ENCODE measurements at regions not wholly inside any gene's neighbourhood (a gene's known extent, or its start where the extent isn't known, plus 50 kb on each side); places are given as distances from the start of the nearest gene placed in this dataset.

GRCh38 chr1:86263101-86263500 lies 106.5 kb upstream of the COL24A1 start:
- intact Hi-C loops (cut with micrococcal nuclease), result no loop called here
- H3K27ac Mint-ChIP-seq, result no peak overlapping the region
- no peaks in the 10 kb centered on the region for H3K9me3 Mint-ChIP-seq
- no peaks in the 10 kb centered on the region for H3K4me1 Mint-ChIP-seq (ENCODE audit: low read depth)
- TF ChIP-seq CTCF (IDR thresholded peaks at IDR 0.05), result no peak
- CTCF ChIA-PET, result no interaction called here
- DNase-seq (no peak), ATAC-seq (no peak)
- no peak overlapping the region for H3K4me3 Mint-ChIP-seq
- POLR2A ChIA-PET, result no interaction called here
- no peaks in the 10 kb centered on the region for H3K27me3 Mint-ChIP-seq
- no peaks in the 10 kb centered on the region for H3K36me3 Mint-ChIP-seq (ENCODE audit: low read depth)

GRCh38 chr1:86260476-86260875 lies 103.9 kb upstream of the COL24A1 start:
- Mint-ChIP-seq H3K9me3 (no peaks in the 10 kb centered on the region), H3K27ac (no peak overlapping the region), H3K36me3 (ENCODE audit: low read depth) (no peaks in the 10 kb centered on the region), H3K4me1 (ENCODE audit: low read depth) (no peaks in the 10 kb centered on the region), H3K4me3 (no peak overlapping the region), H3K27me3 (no peaks in the 10 kb centered on the region)
- no peak for TF ChIP-seq CTCF (IDR thresholded peaks at IDR 0.05)
- ATAC-seq, result no peak
- ChIA-PET POLR2A (no interaction called here), CTCF (no interaction called here)
- DNase-seq, result no peak
- intact Hi-C loops (cut with micrococcal nuclease), result no loop called here

GRCh38 chr1:86259390-86259789 lies 102.8 kb upstream of the COL24A1 start:
- ATAC-seq, result no peak
- H3K36me3 Mint-ChIP-seq (ENCODE audit: low read depth), result no peaks in the 10 kb centered on the region
- H3K4me1 Mint-ChIP-seq (ENCODE audit: low read depth), result no peaks in the 10 kb centered on the region
- H3K27me3 Mint-ChIP-seq, result no peaks in the 10 kb centered on the region
- no peak overlapping the region for H3K4me3 Mint-ChIP-seq
- no peak for TF ChIP-seq CTCF (IDR thresholded peaks at IDR 0.05)
- intact Hi-C loops (cut with micrococcal nuclease), result no loop called here
- CTCF ChIA-PET, result no interaction called here
- no peak overlapping the region for H3K27ac Mint-ChIP-seq
- DNase-seq, result no peak
- POLR2A ChIA-PET, result no interaction called here
- H3K9me3 Mint-ChIP-seq, result no peaks in the 10 kb centered on the region

- Mint-ChIP-seq H3K27ac (no peak overlapping the region), H3K27me3 (no peaks in the 10 kb centered on the region), H3K9me3 (no peaks in the 10 kb centered on the region), H3K36me3 (ENCODE audit: low read depth) (no peaks in the 10 kb centered on the region), H3K4me3 (no peak overlapping the region), H3K4me1 (ENCODE audit: low read depth) (no peaks in the 10 kb centered on the region)
- intact Hi-C loops (cut with micrococcal nuclease), result no loop called here
- no peak for TF ChIP-seq CTCF (IDR thresholded peaks at IDR 0.05)
- POLR2A ChIA-PET, result no interaction called here
- DNase-seq (no peak), ATAC-seq (no peak)
- CTCF ChIA-PET, result no interaction called here
Observed at GRCh38 chr1:86258101-86258500, 101.5 kb upstream of the COL24A1 start.

GRCh38 chr1:86247597-86248279 lies 91.2 kb upstream of the COL24A1 start:
- ATAC-seq (no peak), DNase-seq (no peak)
- H3K27me3 Mint-ChIP-seq, result no peaks in the 10 kb centered on the region
- no peak overlapping the region for H3K4me3 Mint-ChIP-seq
- intact Hi-C loops (cut with micrococcal nuclease), result no loop called here
- H3K36me3 Mint-ChIP-seq (ENCODE audit: low read depth), result no peaks in the 10 kb centered on the region
- H3K27ac Mint-ChIP-seq, result no peak overlapping the region
- H3K9me3 Mint-ChIP-seq, result no peaks in the 10 kb centered on the region
- ChIA-PET POLR2A (no interaction called here), CTCF (no interaction called here)
- no peak for TF ChIP-seq CTCF (IDR thresholded peaks at IDR 0.05)
- no peaks in the 10 kb centered on the region for H3K4me1 Mint-ChIP-seq (ENCODE audit: low read depth)

Measured in activated CD8-positive, alpha-beta T cell treated with anti-CD3 and anti-CD28 coated beads for 36 hours (primary cell).